RWPE1 (cell line): ENCODE measurements at regions not wholly inside any gene's neighbourhood (a gene's known extent, or its start where the extent isn't known, plus 50 kb on each side); places are given as distances from the start of the nearest gene placed in this dataset.

ENCODE experiments used
- CTCF ChIA-PET: fragments of 350-600 bp; sonication (Branson Sonifier 250); formaldehyde crosslinking; extraction: SDS; loops from one replicate; lab custom pipeline; 2021; lab: Yijun Ruan, JAX
- POLR2A ChIA-PET: fragments of 400-600 bp; formaldehyde crosslinking; extraction: SDS; loops from one replicate; lab custom pipeline; 2020; ENCODE audit warnings: antibody characterized with exemption; ENCODE audit not compliant: low non-redundant PET; lab: Yijun Ruan, JAX
- DNase-seq: peaks from one replicate; pipeline ENCODE4 v3.0.0; 2012; ENCODE audit warnings: low spot score
- H3K27ac ChIP-seq: fragments of 450-650 bp; 2 replicates; pipeline ENCODE4 v1.5.1; 2017
- CTCF ChIP-seq: fragments of 450-650 bp; conservative IDR thresholded peaks from 2 replicates; pipeline ENCODE4 v1.5.1; 2017; ENCODE audit warnings: low read depth, mild to moderate bottlenecking

- TF ChIP-seq CTCF, result no peak
- ChIA-PET CTCF (interaction anchor here (0.7 kb wide), 2 partner anchors 9 to 78 kb away, joined by 3 to 4 read pairs; no protein-coding TSS in a partner anchor), POLR2A (no interaction called here)
- H3K27ac ChIP-seq, result no peak overlapping the region
- no peak for DNase-seq
Measured at GRCh38 chr6:2545383-2546038, 205.2 kb downstream of the MYLK4 start.

- POLR2A ChIA-PET, result no interaction called here
- CTCF ChIA-PET, result no interaction called here
Measured at GRCh38 chr6:2543321-2543720, 207.4 kb downstream of the MYLK4 start.

GRCh38 chr6:2542858-2543218, 207.9 kb downstream of the MYLK4 start:
- ChIA-PET POLR2A (no interaction called here), CTCF (no interaction called here)
- H3K27ac ChIP-seq, result no peak overlapping the region
- no peak for TF ChIP-seq CTCF
- no peak for DNase-seq

More at GRCh38 chr6:2543321-2543720, 207.4 kb downstream of the MYLK4 start:
- DNase-seq, result no peak
- no peak for TF ChIP-seq CTCF
- H3K27ac ChIP-seq, result no peak overlapping the region

- TF ChIP-seq CTCF, result no peak
- CTCF ChIA-PET, result interaction anchor here (0.8 kb wide), 1 partner anchor 92 kb away, joined by 3 read pairs; no protein-coding TSS in a partner anchor
- POLR2A ChIA-PET, result no interaction called here
- H3K27ac ChIP-seq, result no peak overlapping the region
- no peak for DNase-seq
Measured at GRCh38 chr6:2542101-2542857, 208.4 kb downstream of the MYLK4 start.

GRCh38 chr6:2536451-2536850, 214.3 kb downstream of the MYLK4 start:
- ChIA-PET CTCF (interaction anchor here (0.5 kb wide), 1 partner anchor 9 kb away, joined by 3 read pairs; no protein-coding TSS in a partner anchor), POLR2A (no interaction called here)
- no peak for TF ChIP-seq CTCF

GRCh38 chr6:2535506-2535905, 215.2 kb downstream of the MYLK4 start:
- DNase-seq, result no peak
- ChIA-PET POLR2A (no interaction called here), CTCF (no interaction called here)
- no peak overlapping the region for H3K27ac ChIP-seq
- TF ChIP-seq CTCF, result no peak

More at GRCh38 chr6:2536451-2536850, 214.3 kb downstream of the MYLK4 start:
- H3K27ac ChIP-seq, result no peak overlapping the region
- DNase-seq, result no peak
